ENCODE measurements at regions not wholly inside any gene's neighbourhood (a gene's known extent, or its start where the extent isn't known, plus 50 kb on each side); places are given as distances from the start of the nearest gene placed in this dataset.

DNA sequence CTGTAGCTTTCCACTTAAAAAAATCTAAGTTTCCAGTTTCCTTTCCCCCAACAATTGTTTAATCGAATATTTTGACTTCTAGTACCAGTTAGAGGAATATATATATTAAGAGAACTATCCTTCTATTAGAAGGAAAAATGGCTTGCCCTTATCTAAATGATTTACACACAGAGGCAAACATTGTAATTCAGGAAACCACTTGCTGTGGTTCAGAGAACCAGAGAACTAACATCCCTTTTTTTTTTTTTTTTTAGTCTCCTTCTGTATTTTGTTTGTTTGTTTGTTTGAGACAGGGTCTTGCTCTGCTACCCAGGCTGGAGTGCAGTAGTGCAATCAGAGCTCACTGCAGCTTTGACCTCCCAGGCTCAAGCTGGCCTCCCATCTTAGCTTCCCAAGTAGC is 746.6 kb downstream of the VRK1 start:
- DNase-seq, result no peak

- no peak for DNase-seq
Measured at GRCh38 chr14:97544571-97544970, 747.4 kb downstream of the VRK1 start.

DNA sequence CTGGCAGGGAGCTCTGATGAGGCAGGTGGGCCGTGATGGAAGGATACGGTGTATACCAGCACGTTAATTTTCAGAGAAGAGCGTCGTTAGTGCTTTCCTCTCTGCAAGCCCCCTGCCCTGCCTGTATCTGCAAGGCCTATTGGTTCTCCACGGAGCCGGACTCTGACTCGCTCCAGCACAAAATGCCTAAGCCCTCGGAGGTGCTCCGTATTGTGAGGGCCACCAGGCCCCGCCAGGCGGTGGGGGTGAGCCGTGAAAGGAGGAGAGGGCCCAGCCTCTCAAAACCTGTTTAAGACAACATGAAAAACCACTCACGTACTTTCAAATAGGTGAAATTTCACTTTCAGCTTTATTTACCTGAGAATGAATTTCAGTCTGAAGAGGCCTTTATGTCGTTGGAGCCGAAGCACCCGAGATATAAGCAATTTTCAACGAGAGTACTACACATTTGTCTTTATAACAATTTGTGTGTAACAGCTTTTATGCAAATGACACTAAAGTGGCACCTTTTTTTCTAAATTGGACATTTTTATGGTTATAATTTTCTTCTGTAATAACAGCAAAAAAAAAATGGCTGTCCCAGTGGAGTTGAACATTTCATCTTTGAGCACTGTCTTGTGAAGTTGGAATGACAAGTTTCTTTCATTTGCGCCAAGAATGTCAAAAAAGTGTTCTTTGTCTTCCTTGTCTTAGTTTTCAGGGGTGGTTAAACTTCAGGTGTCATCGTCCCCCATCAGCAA is 749.5 kb downstream of the VRK1 start:
- DNase-seq, result no peak

GRCh38 chr14:97550463-97550862 is 753.3 kb downstream of the VRK1 start:
- DNase-seq, result no peak

GRCh38 chr14:97554597-97554996 is 757.4 kb downstream of the VRK1 start:
- no peak for DNase-seq

- no peak for DNase-seq
Measured at GRCh38 chr14:97564334-97564733, 767.2 kb downstream of the VRK1 start.

- DNase-seq, result no peak
Measured at GRCh38 chr14:97571201-97571600, 774.0 kb downstream of the VRK1 start.

GRCh38 chr14:97571866-97572555 is 774.8 kb downstream of the VRK1 start:
- DNase-seq, result no peak

DNA sequence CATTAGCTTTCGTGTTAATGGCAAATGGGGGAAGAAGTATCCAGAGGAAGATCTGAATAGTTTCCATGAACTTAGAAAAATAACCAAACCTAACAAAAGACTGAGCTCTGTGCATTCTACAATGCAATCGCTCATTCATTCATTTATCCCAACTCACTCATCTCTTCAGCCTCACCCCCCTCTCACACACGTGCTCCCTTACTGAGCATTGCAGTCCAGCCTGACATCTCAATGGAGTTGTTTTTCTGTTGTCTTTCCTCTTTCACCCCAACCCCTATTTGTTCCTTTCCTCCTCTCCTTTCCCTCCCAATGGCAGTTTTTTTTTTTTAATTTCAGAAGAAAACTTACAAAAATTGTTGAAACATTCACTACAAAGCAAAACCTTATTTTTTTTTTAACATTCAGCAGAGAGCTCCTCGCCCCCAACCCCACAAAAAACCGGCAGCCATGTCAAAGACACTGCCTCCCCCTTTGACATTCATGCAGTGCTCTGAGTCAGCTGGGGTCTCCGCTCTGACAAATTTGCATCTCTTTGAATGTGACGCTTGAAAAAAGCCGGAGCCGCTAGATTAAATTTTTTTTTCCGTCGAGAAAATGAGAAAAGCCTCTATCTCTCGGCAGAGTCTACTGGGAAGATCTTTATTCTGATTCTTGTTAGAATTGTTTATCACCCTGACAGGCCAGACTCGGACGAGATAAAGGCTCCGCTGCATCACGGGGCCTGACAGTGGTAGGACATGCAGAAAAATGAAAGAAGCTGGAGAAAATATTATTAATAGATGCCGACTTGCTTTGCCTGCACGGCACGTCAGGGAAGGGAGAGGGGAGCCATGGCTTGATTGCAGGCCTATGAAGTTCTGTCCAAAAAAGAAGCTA is 775.6 kb downstream of the VRK1 start:
- DNase-seq, result no peak

- no peak for DNase-seq
Measured at GRCh38 chr14:97575677-97576076, 778.5 kb downstream of the VRK1 start.

GRCh38 chr14:97578982-97579548 is 781.9 kb downstream of the VRK1 start:
- DNase-seq, result no peak

DNA sequence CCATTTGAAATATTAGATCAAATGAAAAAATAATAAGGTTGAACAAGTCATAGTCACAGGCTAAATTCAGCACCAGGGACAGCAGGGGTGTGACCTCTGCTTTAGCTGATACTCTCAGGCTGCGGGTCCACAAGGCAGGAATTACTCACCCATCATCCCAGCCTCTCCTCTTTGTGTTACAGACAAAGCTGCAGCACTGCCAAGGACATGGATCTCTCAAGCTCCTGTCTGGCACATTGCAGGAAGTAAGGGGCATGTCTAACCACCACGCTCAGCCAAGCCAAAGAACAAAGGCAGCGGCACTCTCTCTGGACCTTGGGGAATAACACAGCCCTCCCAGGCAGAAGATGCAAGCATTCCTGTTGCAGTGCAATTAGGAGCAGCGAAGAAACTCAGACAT is 783.8 kb downstream of the VRK1 start:
- peak; percentile 15 for DNase-seq

DNA sequence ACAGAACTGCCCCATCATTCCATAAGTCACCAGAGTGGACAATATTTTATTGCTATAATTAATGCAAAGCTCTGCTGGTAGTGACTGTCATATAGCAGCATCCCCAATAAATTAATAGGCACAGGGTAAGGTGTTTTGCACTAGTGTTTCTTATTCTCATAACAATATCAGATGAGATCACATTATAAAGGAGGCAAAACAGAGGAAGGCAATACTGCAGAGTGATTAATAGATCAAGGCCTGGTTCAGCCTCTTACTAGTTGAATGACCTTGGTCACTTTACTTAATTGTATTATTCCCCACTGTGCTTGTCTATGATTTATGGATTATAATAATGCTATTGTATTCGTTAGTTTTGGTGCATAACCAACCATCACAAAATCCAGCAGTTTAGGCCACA is 784.8 kb downstream of the VRK1 start:
- DNase-seq, result no peak

- peak; percentile 7 for DNase-seq
Measured at GRCh38 chr14:97584528-97584927, 787.3 kb downstream of the VRK1 start.

- no peak for DNase-seq
Measured at GRCh38 chr14:97592341-97592980, 795.3 kb downstream of the VRK1 start.

DNA sequence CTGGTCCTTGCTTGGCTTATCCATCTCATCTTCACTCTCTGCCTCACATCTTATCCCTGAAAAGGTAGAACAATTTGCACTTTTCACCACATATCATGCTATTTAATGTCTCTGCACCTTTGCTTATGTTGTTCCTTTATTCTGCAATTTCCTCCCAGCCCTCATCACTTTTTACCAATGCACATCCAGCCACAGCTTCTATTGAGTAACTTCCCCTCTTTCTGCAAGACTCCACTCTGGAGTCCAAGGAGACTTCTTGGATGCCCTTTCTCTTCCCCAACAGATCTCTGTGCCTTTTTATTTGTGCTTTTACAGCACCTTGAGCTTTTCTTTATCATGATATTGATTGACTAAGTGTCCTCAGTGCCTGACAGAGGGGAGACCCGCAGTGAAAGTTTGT is 797.1 kb downstream of the VRK1 start:
- no peak for DNase-seq

GRCh38 chr14:97602438-97603117 is 805.4 kb downstream of the VRK1 start:
- DNase-seq, result peak; percentile 62

- peak; percentile 43 for DNase-seq
Measured at GRCh38 chr14:97603201-97603600, 806.0 kb downstream of the VRK1 start.

DNA sequence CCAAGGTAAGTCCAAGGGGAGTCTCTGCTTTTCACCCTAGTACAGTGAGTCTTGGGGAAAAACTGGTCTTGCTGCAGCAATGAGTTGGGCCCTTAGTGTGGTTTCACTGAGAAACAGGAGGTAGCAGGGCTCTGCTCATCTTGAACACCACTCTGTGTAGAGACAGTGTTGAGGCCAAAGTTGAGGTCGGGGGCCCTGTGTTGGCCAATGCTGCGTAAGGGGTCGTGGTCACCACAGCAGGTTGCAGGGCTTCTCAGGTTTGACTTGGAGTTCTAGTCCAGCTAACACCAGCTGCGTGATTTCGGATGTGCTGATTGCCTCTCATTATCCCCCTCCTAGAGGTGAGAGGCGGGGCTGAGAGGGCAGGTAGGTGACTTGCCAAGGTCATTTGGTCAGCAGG is 807.5 kb downstream of the VRK1 start:
- no peak for DNase-seq

GRCh38 chr14:97618401-97618800 is 821.2 kb downstream of the VRK1 start:
- no peak for DNase-seq

GRCh38 chr14:97618917-97619690 is 821.9 kb downstream of the VRK1 start:
- no peak for DNase-seq

Measured in activated CD4-positive, alpha-beta T cell treated with anti-CD3 and anti-CD28 coated beads for 48 hours (primary cell).